Breast epithelium (tissue), 3 donors: ENCODE measurements at regions not wholly inside any gene's neighbourhood (a gene's known extent, or its start where the extent isn't known, plus 50 kb on each side); places are given as distances from the start of the nearest gene placed in this dataset.

Experiments used
- POLR2A ChIP-seq: fragments of 450-650 bp; IDR thresholded peaks from one replicate; pipeline ENCODE4 v1.6.1; 2016; ENCODE audit warnings: antibody characterized with exemption, mild to moderate bottlenecking, moderate library complexity
- POLR2AphosphoS5 ChIP-seq, 3 donors: sonication (generic); formaldehyde crosslinking; IDR thresholded peaks; one replicate each; pipeline ENCODE4 v1.6.1; 2017; ENCODE audit warnings: antibody characterized with exemption in 3 of 3
- TF ChIP-seq, protein P1 (sequence below), 3 donors: fragments of 450-650 bp; IDR thresholded peaks; one replicate each; pipeline ENCODE4 v1.5.1; 2016 to 2017; ENCODE audit warnings: antibody characterized with exemption in 3 of 3, mild to moderate bottlenecking in 3 of 3, moderate library complexity in 3 of 3

DNA sequence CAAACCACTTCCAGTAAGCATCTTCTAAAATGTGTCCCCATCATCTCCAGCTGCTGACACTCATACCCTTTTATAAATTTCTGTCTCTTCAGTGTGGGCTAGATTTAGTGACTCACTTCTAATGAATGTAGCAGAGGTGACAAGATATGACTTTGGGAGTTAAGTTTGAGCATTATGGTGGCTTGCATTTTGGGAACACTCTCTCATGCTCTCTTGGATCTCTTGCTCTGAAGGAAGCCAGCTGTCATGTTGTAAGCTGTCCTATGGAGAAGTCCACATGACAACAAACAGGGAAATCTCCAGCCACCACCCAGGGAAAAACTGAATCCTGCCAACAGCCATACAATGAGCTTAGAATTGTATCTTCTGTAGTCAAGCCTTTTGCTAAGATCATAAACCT lies 691.3 kb upstream of the PCDH7 start:
- TF ChIP-seq, protein P1, sequence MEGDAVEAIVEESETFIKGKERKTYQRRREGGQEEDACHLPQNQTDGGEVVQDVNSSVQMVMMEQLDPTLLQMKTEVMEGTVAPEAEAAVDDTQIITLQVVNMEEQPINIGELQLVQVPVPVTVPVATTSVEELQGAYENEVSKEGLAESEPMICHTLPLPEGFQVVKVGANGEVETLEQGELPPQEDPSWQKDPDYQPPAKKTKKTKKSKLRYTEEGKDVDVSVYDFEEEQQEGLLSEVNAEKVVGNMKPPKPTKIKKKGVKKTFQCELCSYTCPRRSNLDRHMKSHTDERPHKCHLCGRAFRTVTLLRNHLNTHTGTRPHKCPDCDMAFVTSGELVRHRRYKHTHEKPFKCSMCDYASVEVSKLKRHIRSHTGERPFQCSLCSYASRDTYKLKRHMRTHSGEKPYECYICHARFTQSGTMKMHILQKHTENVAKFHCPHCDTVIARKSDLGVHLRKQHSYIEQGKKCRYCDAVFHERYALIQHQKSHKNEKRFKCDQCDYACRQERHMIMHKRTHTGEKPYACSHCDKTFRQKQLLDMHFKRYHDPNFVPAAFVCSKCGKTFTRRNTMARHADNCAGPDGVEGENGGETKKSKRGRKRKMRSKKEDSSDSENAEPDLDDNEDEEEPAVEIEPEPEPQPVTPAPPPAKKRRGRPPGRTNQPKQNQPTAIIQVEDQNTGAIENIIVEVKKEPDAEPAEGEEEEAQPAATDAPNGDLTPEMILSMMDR (IDR thresholded peaks at IDR 0.05) = no peak
- TF ChIP-seq POLR2AphosphoS5 (IDR thresholded peaks at IDR 0.05) (no peak), POLR2A (no peak)
